GM23248 (cell line): ENCODE measurements at regions not wholly inside any gene's neighbourhood (a gene's known extent, or its start where the extent isn't known, plus 50 kb on each side); places are given as distances from the start of the nearest gene placed in this dataset.
"Not testable (repeated sequence)": the region's sequence is repeated elsewhere in the genome, so short reads cannot be mapped to it uniquely, and the experiment has no call there.

Experiments used
- DNase-seq: peaks from one replicate; pipeline ENCODE4 v3.0.0-alpha.2; 2015
- H2AFZ ChIP-seq: fragments of 200-600 bp; sonication (generic); 2 replicates; pipeline ENCODE4 v1.6.1; 2016; ENCODE audit warnings: antibody characterized with exemption
- H3F3A ChIP-seq: fragments of 200-600 bp; sonication (generic); 2 replicates; pipeline ENCODE4 v1.6.1; 2016; ENCODE audit warnings: mild to moderate bottlenecking, antibody characterized with exemption, mixed run types; ENCODE audit not compliant: insufficient read depth
- H3K27ac ChIP-seq: fragments of 200-600 bp; sonication (generic); 2 replicates; pipeline ENCODE4 v1.5.1; 2016; ENCODE audit warnings: mild to moderate bottlenecking
- H3K27me3 ChIP-seq: fragments of 200-600 bp; sonication (generic); replicated peaks from 2 replicates; pipeline ENCODE4 v1.6.1; 2016; ENCODE audit warnings: mild to moderate bottlenecking; ENCODE audit not compliant: insufficient read depth
- H3K36me3 ChIP-seq: fragments of 200-600 bp; sonication (generic); 2 replicates; pipeline ENCODE4 v1.6.1; 2016; ENCODE audit warnings: low read depth, mild to moderate bottlenecking
- H3K4me1 ChIP-seq: fragments of 200-600 bp; sonication (generic); 2 replicates; pipeline ENCODE4 v1.6.1; 2016; ENCODE audit warnings: mild to moderate bottlenecking; ENCODE audit not compliant: insufficient read depth
- H3K4me2 ChIP-seq: fragments of 200-600 bp; sonication (generic); one replicate; pipeline ENCODE4 v1.6.1; 2016; ENCODE audit warnings: mild to moderate bottlenecking; ENCODE audit not compliant: unreplicated experiment
- H3K4me3 ChIP-seq: fragments of 200-600 bp; sonication (generic); 2 replicates; pipeline ENCODE4 v1.5.1; 2016; ENCODE audit warnings: mild to moderate bottlenecking
- H3K79me2 ChIP-seq: fragments of 200-600 bp; sonication (generic); 2 replicates; pipeline ENCODE4 v1.6.1; 2016; ENCODE audit warnings: mild to moderate bottlenecking; ENCODE audit not compliant: insufficient read depth
- H3K9ac ChIP-seq: fragments of 200-600 bp; sonication (generic); 2 replicates; pipeline ENCODE4 v1.6.1; 2016; ENCODE audit warnings: mild to moderate bottlenecking
- H3K9me2 ChIP-seq: fragments of 200-600 bp; sonication (generic); 2 replicates; pipeline ENCODE4 v1.6.1; 2016; ENCODE audit warnings: mixed run types, mild to moderate bottlenecking, moderate library complexity; ENCODE audit not compliant: insufficient read depth
- H3K9me3 ChIP-seq: fragments of 200-600 bp; sonication (generic); one replicate; pipeline ENCODE4 v1.6.1; 2017; ENCODE audit warnings: low read depth
- H4K20me1 ChIP-seq: fragments of 200-600 bp; sonication (generic); 2 replicates; pipeline ENCODE4 v1.6.0; 2016; ENCODE audit not compliant: insufficient read depth
- EZH2 ChIP-seq: fragments of 200-600 bp; sonication (generic); IDR thresholded peaks from 2 replicates; pipeline ENCODE4 v1.6.1; 2018; ENCODE audit warnings: antibody characterized with exemption, mild to moderate bottlenecking; ENCODE audit not compliant: insufficient read depth, poor library complexity, severe bottlenecking
- EZH2phosphoT487 ChIP-seq: fragments of 200-600 bp; sonication (generic); IDR thresholded peaks from 2 replicates; pipeline ENCODE4 v1.6.1; 2018; ENCODE audit warnings: antibody characterized with exemption, moderate library complexity, mild to moderate bottlenecking, low read depth; ENCODE audit not compliant: insufficient read depth
- WGBS, 2 experiments: methylation state at CpG; one replicate each; pipeline ENCODE4 v1.1.6; 2015 to 2017; ENCODE audit warnings: low lambda C conversion rate in 2 of 2, low coverage in 1 of 2; ENCODE audit errors: missing lambda C conversion rate in 2 of 2; 5-methylcytosine and 5-hydroxymethylcytosine counted together
- in situ Hi-C: fragments of 300-500 bp; cut with MboI; formaldehyde crosslinking; loops from 2 replicates; pipeline ENCODE4 v1.15.0; 2020

DNA sequence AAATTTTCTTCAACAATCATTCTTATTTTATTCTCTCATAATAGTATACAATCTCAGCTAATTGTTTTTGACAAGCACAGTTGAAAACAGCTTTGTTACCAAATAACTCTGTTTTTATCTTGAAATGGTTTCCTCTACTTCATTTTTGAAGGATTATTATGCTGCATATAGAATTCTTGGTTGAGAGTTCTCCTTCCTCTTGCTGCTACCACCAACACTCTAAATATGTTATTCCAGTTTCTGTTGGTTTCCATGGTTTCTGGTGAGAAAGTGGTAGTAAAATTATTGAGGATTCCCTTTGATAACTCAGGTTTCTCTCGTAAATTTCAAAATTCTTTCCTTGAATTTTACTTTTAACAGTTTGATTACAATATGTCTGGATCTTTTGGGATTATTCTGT is 1725.9 kb downstream of the PCDH9 start:
- no peaks in the 10 kb centered on the region for H3K9me3 ChIP-seq
- no peaks in the 10 kb centered on the region for H3K36me3 ChIP-seq
- 2 to 4% methylated on average over 1 of the region's 1 CpG for WGBS, 2 experiments
- no peak overlapping the region for H3K4me3 ChIP-seq
- no peak overlapping the region for H3K27ac ChIP-seq
- H4K20me1 ChIP-seq, result no peaks in the 10 kb centered on the region
- no peaks in the 10 kb centered on the region for H3K27me3 ChIP-seq
- no peak for DNase-seq
- TF ChIP-seq EZH2phosphoT487, result no peak
- no peak for TF ChIP-seq EZH2
- H3K9ac ChIP-seq, result no peak overlapping the region
- no peaks in the 10 kb centered on the region for H3K79me2 ChIP-seq
- H3F3A ChIP-seq, result no peaks in the 10 kb centered on the region
- no peak overlapping the region for H2AFZ ChIP-seq
- H3K4me1 ChIP-seq, result no peaks in the 10 kb centered on the region
- H3K9me2 ChIP-seq, result no peaks in the 10 kb centered on the region
- in situ Hi-C loops, result no loop called here
- no peak overlapping the region for H3K4me2 ChIP-seq

- no peaks in the 10 kb centered on the region for H3K79me2 ChIP-seq
- in situ Hi-C loops, result no loop called here
- no peaks in the 10 kb centered on the region for H3K9me2 ChIP-seq
These were observed 1729.7 kb downstream of the PCDH9 start for GRCh38 chr13:65500481-65500880.

GRCh38 chr13:65499256-65499655 is 1730.9 kb downstream of the PCDH9 start:
- no peak overlapping the region for H3K9ac ChIP-seq
- in situ Hi-C loops, result no loop called here
- H3K79me2 ChIP-seq, result no peaks in the 10 kb centered on the region
- no peak for DNase-seq
- no peaks in the 10 kb centered on the region for H4K20me1 ChIP-seq
- H3K4me1 ChIP-seq, result no peaks in the 10 kb centered on the region
- TF ChIP-seq EZH2phosphoT487 (no peak), EZH2 (no peak)
- WGBS, 2 experiments, result 0 to 2% methylated on average over 1 of the region's 1 CpG
- H3K4me3 ChIP-seq, result no peak overlapping the region
- no peaks in the 10 kb centered on the region for H3F3A ChIP-seq
- H3K9me2 ChIP-seq, result no peaks in the 10 kb centered on the region
- H3K27me3 ChIP-seq, result no peaks in the 10 kb centered on the region
- no peaks in the 10 kb centered on the region for H3K36me3 ChIP-seq
- H3K4me2 ChIP-seq, result no peak overlapping the region
- H3K9me3 ChIP-seq, result no peaks in the 10 kb centered on the region
- H3K27ac ChIP-seq, result no peak overlapping the region
- no peak overlapping the region for H2AFZ ChIP-seq

More at GRCh38 chr13:65500481-65500880, 1729.7 kb downstream of the PCDH9 start:
- Histone ChIP-seq H3K36me3 (no peaks in the 10 kb centered on the region), H2AFZ (no peak overlapping the region), H3K9ac (no peak overlapping the region), H3F3A (no peaks in the 10 kb centered on the region), H3K9me3 (no peaks in the 10 kb centered on the region), H3K4me2 (no peak overlapping the region), H3K4me1 (no peaks in the 10 kb centered on the region), H4K20me1 (no peaks in the 10 kb centered on the region), H3K4me3 (no peak overlapping the region), H3K27ac (no peak overlapping the region), H3K27me3 (no peaks in the 10 kb centered on the region)
- no peak for DNase-seq
- no peak for TF ChIP-seq EZH2
- TF ChIP-seq EZH2phosphoT487, result no peak
- 0 to 2% methylated on average over 3 of the region's 3 CpGs for WGBS, 2 experiments

GRCh38 chr13:65497265-65497664 is 1732.9 kb downstream of the PCDH9 start:
- Histone ChIP-seq H4K20me1 (no peaks in the 10 kb centered on the region), H3K9ac (no peak overlapping the region), H3K9me2 (no peaks in the 10 kb centered on the region), H3K27ac (no peak overlapping the region), H2AFZ (no peak overlapping the region), H3K27me3 (no peaks in the 10 kb centered on the region), H3K9me3 (no peaks in the 10 kb centered on the region), H3F3A (no peaks in the 10 kb centered on the region), H3K36me3 (no peaks in the 10 kb centered on the region), H3K4me2 (no peak overlapping the region), H3K79me2 (no peaks in the 10 kb centered on the region), H3K4me1 (no peaks in the 10 kb centered on the region), H3K4me3 (no peak overlapping the region)
- no peak for TF ChIP-seq EZH2phosphoT487
- TF ChIP-seq EZH2, result no peak
- no peak for DNase-seq
- in situ Hi-C loops, result no loop called here

DNA sequence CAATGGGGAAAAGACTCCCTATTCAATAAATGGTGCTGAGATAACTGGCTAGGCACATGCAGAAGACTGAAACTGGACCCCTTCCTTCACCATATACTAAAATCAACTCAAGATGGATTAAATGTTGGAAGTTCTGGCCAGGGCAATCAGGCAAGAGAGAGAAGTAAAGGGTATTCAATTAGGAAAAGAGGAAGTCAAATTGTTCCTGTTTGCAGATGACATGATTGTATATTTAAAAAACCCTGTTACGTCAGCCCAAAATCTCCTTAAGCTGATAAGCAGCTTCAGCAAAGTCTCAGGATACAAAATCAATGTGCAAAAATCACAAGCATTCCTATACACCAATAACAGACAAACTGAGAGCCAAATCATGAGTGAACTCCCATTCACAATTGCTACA is 1739.4 kb downstream of the PCDH9 start:
- H3K36me3 ChIP-seq, H2AFZ ChIP-seq, H4K20me1 ChIP-seq, H3K9me2 ChIP-seq, H3K27me3 ChIP-seq, in situ Hi-C loops, H3K79me2 ChIP-seq, H3K9me3 ChIP-seq, H3K4me1 ChIP-seq, H3K27ac ChIP-seq, H3K4me3 ChIP-seq, H3K4me2 ChIP-seq, DNase-seq, H3F3A ChIP-seq, H3K9ac ChIP-seq: not testable (repeated sequence)
- 8 to 15% methylated on average over 1 of the region's 1 CpG for WGBS, 2 experiments
